Stimulated activated CD4-positive, alpha-beta T cell treated with anti-CD3 and anti-CD28 coated beads, Interleukin-4, amount 100 ng/mL, for 48 hours (primary cell): ENCODE measurements at regions not wholly inside any gene's neighbourhood (a gene's known extent, or its start where the extent isn't known, plus 50 kb on each side); places are given as distances from the start of the nearest gene placed in this dataset.

Source experiments
- DNase-seq, 2 donors: peaks; one replicate each; pipeline ENCODE4 v3.0.0-alpha.2; 2020; ENCODE audit warnings: low read depth in 2 of 2

GRCh38 chr7:47221826-47222225 lies 360.1 kb downstream of the TNS3 start:
- DNase-seq: no peak

GRCh38 chr7:47218378-47219176 lies 363.3 kb downstream of the TNS3 start:
- no peak for DNase-seq

- DNase-seq: no peak
Measured at GRCh38 chr7:47217570-47218360, 364.1 kb downstream of the TNS3 start.

- DNase-seq: no peak
Measured at GRCh38 chr7:47217086-47217485, 364.8 kb downstream of the TNS3 start.

GRCh38 chr7:47216439-47216838 lies 365.5 kb downstream of the TNS3 start:
- no peak for DNase-seq

- no peak for DNase-seq
Measured at GRCh38 chr7:47215640-47216039, 366.3 kb downstream of the TNS3 start.

- no peak for DNase-seq
Measured at GRCh38 chr7:47215049-47215448, 366.9 kb downstream of the TNS3 start.

- no peak for DNase-seq
Measured at GRCh38 chr7:47213276-47213675, 368.6 kb downstream of the TNS3 start.

GRCh38 chr7:47211519-47211973 lies 370.4 kb downstream of the TNS3 start:
- DNase-seq: no peak

- DNase-seq: no peak
Measured at GRCh38 chr7:47210281-47210854, 371.5 kb downstream of the TNS3 start.

GRCh38 chr7:47207956-47208355 lies 374.0 kb downstream of the TNS3 start:
- no peak for DNase-seq

GRCh38 chr7:47204709-47205108 lies 377.2 kb downstream of the TNS3 start:
- no peak for DNase-seq

- no peak for DNase-seq
Measured at GRCh38 chr7:47202146-47202783, 379.6 kb downstream of the TNS3 start.

GRCh38 chr7:47198159-47198558 lies 383.8 kb downstream of the TNS3 start:
- DNase-seq: no peak

GRCh38 chr7:47197486-47197885 lies 384.4 kb downstream of the TNS3 start:
- DNase-seq: no peak

- DNase-seq: no peak
Measured at GRCh38 chr7:47196737-47197136, 385.2 kb downstream of the TNS3 start.

- DNase-seq: no peak
Measured at GRCh38 chr7:47196106-47196645, 385.7 kb downstream of the TNS3 start.

- no peak for DNase-seq
Measured at GRCh38 chr7:47195641-47196040, 386.3 kb downstream of the TNS3 start.

- DNase-seq: no peak
Measured at GRCh38 chr7:47194516-47195057, 387.3 kb downstream of the TNS3 start.

GRCh38 chr7:47192978-47193377 lies 388.9 kb downstream of the TNS3 start:
- DNase-seq: no peak

- DNase-seq: no peak
Measured at GRCh38 chr7:47191876-47192291, 390.0 kb downstream of the TNS3 start.

GRCh38 chr7:47191316-47191715 lies 390.6 kb downstream of the TNS3 start:
- DNase-seq: no peak
